ENCODE measurements at regions not wholly inside any gene's neighbourhood (a gene's known extent, or its start where the extent isn't known, plus 50 kb on each side); places are given as distances from the start of the nearest gene placed in this dataset.
A peak's percentile ranks its signal among the peaks of the same experiment; 100 is the strongest.

GRCh38 chr3:177523067-177523675 lies 325.9 kb upstream of the TBL1XR1 start:
- peak overlapping the region; percentile 31 for H3K4me2 ChIP-seq (ENCODE audit: low read length)
- no peak for TF ChIP-seq CTCF (IDR thresholded peaks at IDR 0.05)
- H3K27ac ChIP-seq: peak overlapping the region; percentile 92
- no peak overlapping the region for H3K4me3 ChIP-seq (ENCODE audit: low read depth, low read length)
- H3K79me2 ChIP-seq: no peaks in the 10 kb centered on the region
- no peaks in the 10 kb centered on the region for H3K9me3 ChIP-seq (ENCODE audit: control insufficient read depth, low read length)
- H3K36me3 ChIP-seq (ENCODE audit: control insufficient read depth, insufficient read depth, low read length): no peaks in the 10 kb centered on the region
- no peak overlapping the region for H3K9ac ChIP-seq
- H3K4me1 ChIP-seq: peaks cover 39% of the 10 kb centered on the region
- H3K27me3 ChIP-seq (ENCODE audit: control insufficient read depth, insufficient read depth, low read length): no peaks in the 10 kb centered on the region
- H2AFZ ChIP-seq: no peak overlapping the region

GRCh38 chr3:177523872-177524438 lies 326.7 kb upstream of the TBL1XR1 start:
- H3K27ac ChIP-seq: peak overlapping the region; percentile 92

GRCh38 chr3:177524742-177525141 lies 327.5 kb upstream of the TBL1XR1 start:
- no peak overlapping the region for H2AFZ ChIP-seq
- H3K27ac ChIP-seq: peak overlapping the region; percentile 92
- H3K4me1 ChIP-seq: peaks cover 40% of the 10 kb centered on the region
- TF ChIP-seq CTCF (IDR thresholded peaks at IDR 0.05): no peak
- no peak overlapping the region for H3K4me3 ChIP-seq (ENCODE audit: low read depth, low read length)
- H3K4me2 ChIP-seq (ENCODE audit: low read length): no peak overlapping the region
- no peak overlapping the region for H3K9ac ChIP-seq
- no peaks in the 10 kb centered on the region for H3K79me2 ChIP-seq
- H3K9me3 ChIP-seq (ENCODE audit: control insufficient read depth, low read length): no peaks in the 10 kb centered on the region
- H3K27me3 ChIP-seq (ENCODE audit: control insufficient read depth, insufficient read depth, low read length): no peaks in the 10 kb centered on the region
- H3K36me3 ChIP-seq (ENCODE audit: control insufficient read depth, insufficient read depth, low read length): no peaks in the 10 kb centered on the region

More at GRCh38 chr3:177523872-177524438, 326.7 kb upstream of the TBL1XR1 start:
- H3K27me3 ChIP-seq (ENCODE audit: control insufficient read depth, insufficient read depth, low read length): no peaks in the 10 kb centered on the region
- no peak overlapping the region for H3K9ac ChIP-seq
- H2AFZ ChIP-seq: peak overlapping the region; percentile 50
- H3K9me3 ChIP-seq (ENCODE audit: control insufficient read depth, low read length): no peaks in the 10 kb centered on the region
- peaks cover 39% of the 10 kb centered on the region for H3K4me1 ChIP-seq
- H3K4me3 ChIP-seq (ENCODE audit: low read depth, low read length): no peak overlapping the region
- TF ChIP-seq CTCF (IDR thresholded peaks at IDR 0.05): no peak
- H3K36me3 ChIP-seq (ENCODE audit: control insufficient read depth, insufficient read depth, low read length): no peaks in the 10 kb centered on the region
- no peaks in the 10 kb centered on the region for H3K79me2 ChIP-seq
- peak overlapping the region; percentile 31 for H3K4me2 ChIP-seq (ENCODE audit: low read length)

GRCh38 chr3:177525414-177525813 lies 328.1 kb upstream of the TBL1XR1 start:
- peaks cover 46% of the 10 kb centered on the region for H3K4me1 ChIP-seq
- no peaks in the 10 kb centered on the region for H3K79me2 ChIP-seq
- no peak overlapping the region for H3K9ac ChIP-seq
- no peak for TF ChIP-seq CTCF (IDR thresholded peaks at IDR 0.05)
- no peak overlapping the region for H3K4me2 ChIP-seq (ENCODE audit: low read length)
- H3K27ac ChIP-seq: no peak overlapping the region
- H3K9me3 ChIP-seq (ENCODE audit: control insufficient read depth, low read length): no peaks in the 10 kb centered on the region
- no peak overlapping the region for H2AFZ ChIP-seq
- no peak overlapping the region for H3K4me3 ChIP-seq (ENCODE audit: low read depth, low read length)
- H3K27me3 ChIP-seq (ENCODE audit: control insufficient read depth, insufficient read depth, low read length): no peaks in the 10 kb centered on the region
- no peaks in the 10 kb centered on the region for H3K36me3 ChIP-seq (ENCODE audit: control insufficient read depth, insufficient read depth, low read length)
